ENCODE measurements at regions not wholly inside any gene's neighbourhood (a gene's known extent, or its start where the extent isn't known, plus 50 kb on each side); places are given as distances from the start of the nearest gene placed in this dataset.

DNA sequence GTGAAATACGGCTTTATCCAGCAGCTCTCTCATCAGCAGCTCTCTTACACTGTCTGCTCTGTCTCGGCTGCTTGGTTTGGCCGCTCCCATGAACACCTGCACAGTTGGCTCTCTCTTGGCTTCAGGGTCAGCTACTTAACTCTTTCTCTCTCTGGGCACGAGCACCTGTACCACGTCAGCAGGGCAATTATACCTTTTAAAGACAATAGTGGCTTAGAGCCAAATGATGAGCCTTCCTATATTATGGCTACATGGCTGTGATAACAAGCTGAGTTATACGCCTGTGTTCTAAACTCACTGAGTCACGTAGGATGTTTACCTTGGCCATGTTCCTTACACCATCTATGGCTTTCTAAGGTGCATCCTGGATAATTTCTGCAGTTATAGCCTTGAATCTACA lies 69.2 kb upstream of the CTNND2 start:
- TF ChIP-seq ELF1 (IDR thresholded peaks at IDR 0.05; ENCODE audit: borderline replicate concordance, low read depth) (no peak), ZFX (IDR thresholded peaks at IDR 0.05) (no peak), TCF7L2 (IDR thresholded peaks at IDR 0.05; ENCODE audit: borderline replicate concordance, extremely low read depth, insufficient read depth, insufficient read length) (no peak), JUND (IDR thresholded peaks at IDR 0.05) (no peak), POLR2A (IDR thresholded peaks at IDR 0.05; ENCODE audit: borderline replicate concordance, extremely low read depth, insufficient read depth, insufficient read length) (no peak), ZNF274 (IDR thresholded peaks at IDR 0.05; ENCODE audit: low read depth, low read length) (no peak), EZH2 (IDR thresholded peaks at IDR 0.05) (no peak)
- TF ChIP-seq, protein P1, sequence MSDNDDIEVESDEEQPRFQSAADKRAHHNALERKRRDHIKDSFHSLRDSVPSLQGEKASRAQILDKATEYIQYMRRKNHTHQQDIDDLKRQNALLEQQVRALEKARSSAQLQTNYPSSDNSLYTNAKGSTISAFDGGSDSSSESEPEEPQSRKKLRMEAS (IDR thresholded peaks at IDR 0.05) = no peak
- TF ChIP-seq, protein P2, sequence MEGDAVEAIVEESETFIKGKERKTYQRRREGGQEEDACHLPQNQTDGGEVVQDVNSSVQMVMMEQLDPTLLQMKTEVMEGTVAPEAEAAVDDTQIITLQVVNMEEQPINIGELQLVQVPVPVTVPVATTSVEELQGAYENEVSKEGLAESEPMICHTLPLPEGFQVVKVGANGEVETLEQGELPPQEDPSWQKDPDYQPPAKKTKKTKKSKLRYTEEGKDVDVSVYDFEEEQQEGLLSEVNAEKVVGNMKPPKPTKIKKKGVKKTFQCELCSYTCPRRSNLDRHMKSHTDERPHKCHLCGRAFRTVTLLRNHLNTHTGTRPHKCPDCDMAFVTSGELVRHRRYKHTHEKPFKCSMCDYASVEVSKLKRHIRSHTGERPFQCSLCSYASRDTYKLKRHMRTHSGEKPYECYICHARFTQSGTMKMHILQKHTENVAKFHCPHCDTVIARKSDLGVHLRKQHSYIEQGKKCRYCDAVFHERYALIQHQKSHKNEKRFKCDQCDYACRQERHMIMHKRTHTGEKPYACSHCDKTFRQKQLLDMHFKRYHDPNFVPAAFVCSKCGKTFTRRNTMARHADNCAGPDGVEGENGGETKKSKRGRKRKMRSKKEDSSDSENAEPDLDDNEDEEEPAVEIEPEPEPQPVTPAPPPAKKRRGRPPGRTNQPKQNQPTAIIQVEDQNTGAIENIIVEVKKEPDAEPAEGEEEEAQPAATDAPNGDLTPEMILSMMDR (IDR thresholded peaks at IDR 0.05 in 2 of 3, conservative IDR thresholded peaks at IDR 0.05 in 1 of 3; ENCODE audit: borderline replicate concordance in 1 of 3, insufficient read depth in 1 of 3, low read depth in 2 of 3, low read length in 2 of 3) = no peak
- TF ChIP-seq, protein P3, sequence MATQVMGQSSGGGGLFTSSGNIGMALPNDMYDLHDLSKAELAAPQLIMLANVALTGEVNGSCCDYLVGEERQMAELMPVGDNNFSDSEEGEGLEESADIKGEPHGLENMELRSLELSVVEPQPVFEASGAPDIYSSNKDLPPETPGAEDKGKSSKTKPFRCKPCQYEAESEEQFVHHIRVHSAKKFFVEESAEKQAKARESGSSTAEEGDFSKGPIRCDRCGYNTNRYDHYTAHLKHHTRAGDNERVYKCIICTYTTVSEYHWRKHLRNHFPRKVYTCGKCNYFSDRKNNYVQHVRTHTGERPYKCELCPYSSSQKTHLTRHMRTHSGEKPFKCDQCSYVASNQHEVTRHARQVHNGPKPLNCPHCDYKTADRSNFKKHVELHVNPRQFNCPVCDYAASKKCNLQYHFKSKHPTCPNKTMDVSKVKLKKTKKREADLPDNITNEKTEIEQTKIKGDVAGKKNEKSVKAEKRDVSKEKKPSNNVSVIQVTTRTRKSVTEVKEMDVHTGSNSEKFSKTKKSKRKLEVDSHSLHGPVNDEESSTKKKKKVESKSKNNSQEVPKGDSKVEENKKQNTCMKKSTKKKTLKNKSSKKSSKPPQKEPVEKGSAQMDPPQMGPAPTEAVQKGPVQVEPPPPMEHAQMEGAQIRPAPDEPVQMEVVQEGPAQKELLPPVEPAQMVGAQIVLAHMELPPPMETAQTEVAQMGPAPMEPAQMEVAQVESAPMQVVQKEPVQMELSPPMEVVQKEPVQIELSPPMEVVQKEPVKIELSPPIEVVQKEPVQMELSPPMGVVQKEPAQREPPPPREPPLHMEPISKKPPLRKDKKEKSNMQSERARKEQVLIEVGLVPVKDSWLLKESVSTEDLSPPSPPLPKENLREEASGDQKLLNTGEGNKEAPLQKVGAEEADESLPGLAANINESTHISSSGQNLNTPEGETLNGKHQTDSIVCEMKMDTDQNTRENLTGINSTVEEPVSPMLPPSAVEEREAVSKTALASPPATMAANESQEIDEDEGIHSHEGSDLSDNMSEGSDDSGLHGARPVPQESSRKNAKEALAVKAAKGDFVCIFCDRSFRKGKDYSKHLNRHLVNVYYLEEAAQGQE (IDR thresholded peaks at IDR 0.05; ENCODE audit: low read depth) = no peak

Measured in HCT116 (cell line).